DMS114 treated with DMSO at 0.1 percent for 48 hours (cell line): ENCODE measurements at regions not wholly inside any gene's neighbourhood (a gene's known extent, or its start where the extent isn't known, plus 50 kb on each side); places are given as distances from the start of the nearest gene placed in this dataset.

Experiments
- DNase-seq: peaks from one replicate; lab custom pipeline; 2025; ENCODE audit not compliant: unreplicated experiment; lab: John Stamatoyannopoulos, UW

GRCh38 chr1:5351366-5351765 is 640.9 kb downstream of the NPHP4 start:
- no peak for DNase-seq

- no peak for DNase-seq
These were observed 642.7 kb downstream of the NPHP4 start for GRCh38 chr1:5349526-5349925.

GRCh38 chr1:5348732-5349465 is 643.3 kb downstream of the NPHP4 start:
- no peak for DNase-seq

- DNase-seq, result no peak
These were observed 644.5 kb downstream of the NPHP4 start for GRCh38 chr1:5347726-5348125.

DNA sequence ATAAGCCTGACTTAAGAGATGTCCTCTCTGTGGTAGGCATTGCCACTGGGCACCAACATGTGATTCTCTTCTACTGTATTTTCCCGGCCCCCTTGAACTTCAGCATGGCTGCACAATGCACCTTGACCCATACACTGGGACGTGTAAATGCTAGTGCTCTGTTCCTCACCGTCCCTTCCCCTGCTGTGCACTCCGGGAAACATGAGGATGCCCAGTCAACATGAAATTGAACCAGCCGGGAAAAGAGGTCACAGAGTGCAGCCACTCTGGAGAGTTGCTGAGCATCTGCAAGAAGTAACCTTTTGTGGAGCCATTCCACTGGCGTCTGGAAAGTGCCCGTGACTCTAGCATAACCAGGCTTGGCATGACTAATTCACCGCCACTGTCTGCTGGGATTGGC is 646.7 kb downstream of the NPHP4 start:
- no peak for DNase-seq

- DNase-seq, result no peak
These were observed 648.8 kb downstream of the NPHP4 start for GRCh38 chr1:5343256-5344020.

- DNase-seq, result no peak
These were observed 649.4 kb downstream of the NPHP4 start for GRCh38 chr1:5342830-5343229.

DNA sequence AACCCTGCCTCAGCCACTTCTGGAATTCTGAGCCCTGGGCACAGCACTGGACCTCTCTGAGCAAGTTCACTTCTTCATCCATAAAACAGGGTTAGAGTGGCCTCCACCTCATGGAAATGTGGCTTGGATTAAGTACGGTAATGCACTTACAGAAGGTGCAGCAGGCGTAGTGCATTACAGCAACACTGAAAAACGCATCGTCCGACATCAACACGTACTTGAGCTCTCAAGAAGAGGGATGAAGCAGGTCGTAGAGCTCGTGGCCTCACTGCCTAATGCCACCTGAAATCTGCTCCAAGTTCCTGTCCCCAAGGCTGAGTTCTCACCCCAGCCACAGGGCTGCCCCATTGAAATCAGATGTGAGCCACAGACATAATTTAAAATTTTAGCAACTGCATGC is 650.1 kb downstream of the NPHP4 start:
- DNase-seq, result no peak

DNA sequence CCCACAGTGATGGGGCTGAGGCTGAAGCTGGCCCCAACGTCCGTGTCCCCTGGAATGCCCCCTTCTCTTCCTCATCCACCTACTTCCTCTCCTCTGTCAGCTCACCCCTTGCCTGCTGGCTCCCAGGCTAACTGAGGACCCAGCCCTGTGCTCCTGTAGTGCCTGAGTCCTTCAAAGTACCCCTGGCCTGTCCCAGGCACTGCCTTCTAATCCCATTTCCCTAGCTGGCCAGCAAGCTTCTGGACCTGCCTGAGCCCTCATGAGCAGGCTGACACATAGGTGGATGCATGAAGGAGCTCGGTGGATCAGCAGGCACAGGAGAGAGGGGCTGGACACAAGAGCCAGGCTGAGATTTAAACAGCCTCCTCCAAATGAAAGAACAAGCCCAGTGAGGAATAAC is 650.8 kb downstream of the NPHP4 start:
- DNase-seq, result no peak

DNA sequence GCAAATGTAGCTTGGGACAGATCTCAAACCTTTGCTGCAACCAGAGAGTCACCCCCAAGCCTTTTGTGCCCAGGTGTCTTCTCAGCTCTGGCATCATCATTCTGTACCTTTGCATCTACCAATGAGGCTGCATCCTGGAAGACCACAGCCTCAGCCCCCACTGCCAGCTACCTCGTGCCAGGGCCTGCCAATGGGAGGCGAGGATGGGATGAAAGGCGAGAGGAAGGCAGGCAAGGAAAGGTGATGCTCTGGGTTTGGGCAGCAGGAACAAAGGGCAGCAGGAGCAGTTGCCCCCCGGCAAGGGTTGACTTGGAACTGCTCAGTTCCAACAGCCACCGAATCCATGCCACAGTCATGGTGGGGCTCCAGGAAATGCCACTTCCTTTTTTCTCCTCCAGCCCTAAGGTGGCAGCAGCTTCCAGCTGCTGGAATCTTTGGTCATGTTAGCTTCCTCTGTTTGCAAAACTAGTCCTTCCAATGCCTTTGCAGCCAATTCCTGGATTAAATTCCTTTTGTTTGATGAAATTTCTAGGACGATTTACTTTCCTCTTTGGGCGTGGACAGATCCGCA is 651.6 kb downstream of the NPHP4 start:
- no peak for DNase-seq

DNA sequence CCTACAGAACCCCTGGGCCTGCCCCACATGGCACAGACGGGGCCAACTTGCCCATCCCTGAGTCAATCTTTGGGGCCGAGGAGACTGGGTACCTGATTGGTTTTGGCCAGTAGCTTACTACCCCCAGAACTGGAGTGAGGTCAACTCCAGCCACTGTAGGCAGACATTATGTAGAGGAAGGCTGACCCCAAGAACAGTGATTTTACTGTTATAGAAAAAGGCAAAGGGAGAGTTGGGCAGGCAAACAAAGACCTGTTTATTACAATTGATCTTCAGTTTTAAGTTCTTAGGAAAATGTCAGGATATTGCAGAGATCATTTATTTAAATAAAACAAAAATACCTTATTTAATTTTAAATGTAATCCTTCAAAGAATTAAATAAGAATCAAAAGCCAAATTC is 653.8 kb downstream of the NPHP4 start:
- DNase-seq, result no peak

DNA sequence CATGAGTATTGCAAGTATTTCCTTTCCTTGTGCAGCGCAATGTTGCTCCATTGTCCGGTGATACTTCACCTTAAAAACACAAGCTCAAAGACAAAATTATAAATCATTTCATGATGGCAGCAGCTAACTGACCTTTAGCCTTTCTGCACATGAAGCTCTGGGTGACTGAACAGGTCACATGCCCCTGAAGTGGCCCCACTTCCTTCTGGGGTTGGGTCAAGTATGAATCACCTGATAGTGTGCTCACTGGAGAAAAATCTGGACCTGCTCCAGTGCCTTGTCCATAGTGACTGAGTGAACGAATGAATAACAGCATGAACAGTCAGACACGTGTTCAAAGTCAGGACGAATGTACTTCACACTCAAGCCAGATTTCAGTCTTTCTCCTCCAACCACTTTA is 658.9 kb downstream of the NPHP4 start:
- DNase-seq, result no peak

- DNase-seq, result no peak
These were observed 661.1 kb downstream of the NPHP4 start for GRCh38 chr1:5331101-5331500.

- no peak for DNase-seq
These were observed 663.0 kb downstream of the NPHP4 start for GRCh38 chr1:5329068-5329739.

- DNase-seq, result no peak
These were observed 667.3 kb downstream of the NPHP4 start for GRCh38 chr1:5324883-5325282.

DNA sequence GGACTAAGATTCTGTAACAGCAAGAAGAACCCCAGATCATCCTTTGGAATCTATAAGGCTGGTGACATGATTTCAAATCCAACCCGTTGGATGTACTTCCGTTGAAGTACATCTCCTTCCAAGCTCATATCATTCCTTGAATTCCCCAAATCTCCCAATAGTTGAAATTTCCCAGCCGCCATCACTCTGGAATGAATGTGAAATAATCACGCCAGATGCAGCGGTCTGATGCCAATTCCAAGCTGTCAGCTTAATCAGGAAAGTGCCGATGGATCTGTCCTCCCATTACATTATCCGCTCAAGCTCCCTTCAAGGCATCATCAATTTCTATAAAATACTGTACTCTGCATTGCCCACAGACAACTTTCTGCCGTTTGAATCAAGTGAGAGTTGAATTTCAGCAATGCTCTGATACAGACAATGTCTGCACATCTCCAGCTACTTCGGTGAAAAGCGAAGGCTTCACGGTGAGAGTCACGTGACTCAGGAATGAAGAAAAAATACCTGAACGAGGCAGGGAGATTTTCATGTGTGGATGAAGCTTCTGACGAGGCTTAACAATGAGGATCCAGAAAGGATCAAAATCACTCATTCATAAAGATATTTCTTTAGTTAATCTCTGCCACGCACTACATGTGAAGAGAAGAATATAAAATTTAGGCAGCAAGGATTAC is 663.9 kb downstream of the AJAP1 start:
- no peak for DNase-seq

DNA sequence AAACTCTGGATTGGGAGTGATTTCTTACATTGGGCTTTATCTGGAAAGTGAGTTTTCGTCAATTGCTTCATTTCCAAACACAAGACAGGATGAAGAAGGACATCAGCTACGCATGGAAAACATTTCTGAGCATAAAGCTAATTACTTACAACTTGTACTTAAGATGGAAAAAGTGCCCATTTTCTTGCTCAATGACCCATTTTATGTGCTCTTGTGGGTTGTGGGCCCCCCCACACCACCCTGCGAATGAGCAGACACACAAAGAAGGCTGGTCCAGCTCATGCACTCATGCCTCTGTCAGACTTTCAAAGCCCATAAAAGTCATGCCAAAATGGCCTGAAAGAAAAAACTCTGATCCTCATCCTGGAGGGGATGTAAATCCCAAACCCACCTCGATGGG is 663.0 kb downstream of the AJAP1 start:
- DNase-seq, result no peak

GRCh38 chr1:5312862-5313261 is 658.5 kb downstream of the AJAP1 start:
- DNase-seq, result no peak

DNA sequence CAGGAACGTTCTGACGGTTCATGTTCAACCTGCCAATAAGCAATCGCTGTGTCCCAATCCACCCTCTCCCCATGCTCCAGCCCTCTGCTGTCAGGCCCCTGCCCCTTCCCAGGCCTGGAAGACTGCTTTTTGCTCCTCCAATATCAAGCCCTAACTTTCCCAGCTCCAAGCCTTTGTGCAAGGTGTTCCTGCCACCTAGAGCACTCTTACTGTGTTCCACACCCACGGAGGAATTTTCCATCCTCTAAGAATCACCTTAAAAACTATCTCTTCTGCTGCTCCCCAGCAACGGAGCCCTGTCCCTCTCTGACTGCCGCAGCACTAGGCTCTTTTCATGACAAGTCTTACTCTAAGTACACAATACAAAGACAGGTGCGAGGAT is 657.9 kb downstream of the AJAP1 start:
- DNase-seq, result no peak

- no peak for DNase-seq
These were observed 657.4 kb downstream of the AJAP1 start for GRCh38 chr1:5311634-5312292.

GRCh38 chr1:5311147-5311546 is 656.7 kb downstream of the AJAP1 start:
- DNase-seq, result no peak
